ENCODE measurements at regions not wholly inside any gene's neighbourhood (a gene's known extent, or its start where the extent isn't known, plus 50 kb on each side); places are given as distances from the start of the nearest gene placed in this dataset.

- H3K9me2 ChIP-seq (ENCODE audit: insufficient read depth) = no peaks in the 10 kb centered on the region
- no peak overlapping the region for H2AFZ ChIP-seq
- H3K4me2 ChIP-seq = no peak overlapping the region
- Mint-ChIP-seq H3K27ac (no peak overlapping the region), H3K9me3 (no peaks in the 10 kb centered on the region; the same call in 2 of the 3 replicates), H3K27me3 (ENCODE audit: insufficient read depth, low read depth, poor library complexity) (no peaks in the 10 kb centered on the region), H3K4me1 (peaks cover 5% of the 10 kb centered on the region; the same call in 2 of the 3 replicates), H3K36me3 (ENCODE audit: low read depth) (no peaks in the 10 kb centered on the region), H3K4me3 (no peak overlapping the region)
- no peak overlapping the region for H3K4me3 ChIP-seq
- no peaks in the 10 kb centered on the region for H3K36me3 ChIP-seq (ENCODE audit: insufficient read depth)
- DNase-seq (ENCODE audit: low spot score) = no peak
- H3F3A ChIP-seq (replicated peaks; ENCODE audit: low read depth) = no peaks in the 10 kb centered on the region
- H3K4me1 ChIP-seq (ENCODE audit: insufficient read depth) = peaks cover 6% of the 10 kb centered on the region; the same call in 1 of the 2 replicates
- ATAC-seq = no peak
- H3K27ac ChIP-seq (ENCODE audit: low read depth) = no peak overlapping the region
- H3K27me3 ChIP-seq (ENCODE audit: insufficient read depth) = no peaks in the 10 kb centered on the region
- H4K20me1 ChIP-seq (replicated peaks; ENCODE audit: insufficient read depth) = no peaks in the 10 kb centered on the region
- TF ChIP-seq POLR2AphosphoS5 (IDR thresholded peaks at IDR 0.05; ENCODE audit: low read depth) = no peak
- no peak for TF ChIP-seq ETS1 (IDR thresholded peaks at IDR 0.05)
- no peak for TF ChIP-seq ZNF114 (CRISPR knock-in tag; IDR thresholded peaks at IDR 0.05)
- no peak for TF ChIP-seq EZH2 (IDR thresholded peaks at IDR 0.05; ENCODE audit: low read depth, unreplicated experiment)
- no peak for TF ChIP-seq STAT1 (IDR thresholded peaks at IDR 0.05; ENCODE audit: unreplicated experiment)
- no peak for TF ChIP-seq JUNB (IDR thresholded peaks at IDR 0.05; ENCODE audit: unreplicated experiment)
- no peak for TF ChIP-seq REST (IDR thresholded peaks at IDR 0.05; ENCODE audit: unreplicated experiment)
- TF ChIP-seq EZH2phosphoT487 (IDR thresholded peaks at IDR 0.05; ENCODE audit: unreplicated experiment) = no peak
- H3K79me2 ChIP-seq (replicated peaks; ENCODE audit: insufficient read depth) = no peaks in the 10 kb centered on the region
These were observed 428.8 kb upstream of the CDH6 start for GRCh38 chr5:30764704-30765103.

DNA sequence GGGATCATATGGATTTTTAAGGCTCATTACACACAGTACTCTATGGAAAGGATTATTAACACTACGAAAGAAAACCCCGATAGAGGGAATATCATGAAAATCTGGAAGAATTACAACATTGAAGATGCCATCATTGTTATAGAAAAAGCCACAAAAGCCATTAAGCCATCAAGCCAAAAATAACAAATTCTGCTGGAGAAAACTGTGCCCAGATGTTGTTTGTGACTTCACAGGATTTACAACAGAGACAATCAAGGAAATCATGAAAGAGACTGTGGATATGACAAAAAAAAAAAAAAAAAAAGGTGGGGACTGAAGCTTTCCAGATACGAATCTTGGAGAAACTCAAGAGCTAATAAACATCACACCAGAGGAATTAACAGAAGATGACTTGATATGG lies 433.8 kb upstream of the CDH6 start:
- Mint-ChIP-seq H3K36me3 (ENCODE audit: low read depth) (no peaks in the 10 kb centered on the region), H3K4me3 (no peak overlapping the region), H3K27ac (no peak overlapping the region), H3K9me3 (no peaks in the 10 kb centered on the region; the same call in 2 of the 3 replicates), H3K27me3 (ENCODE audit: insufficient read depth, low read depth, poor library complexity) (no peaks in the 10 kb centered on the region), H3K4me1 (peaks cover 5% of the 10 kb centered on the region; the same call in 2 of the 3 replicates)
- Histone ChIP-seq H3F3A (replicated peaks; ENCODE audit: low read depth) (no peaks in the 10 kb centered on the region), H3K9me2 (ENCODE audit: insufficient read depth) (no peaks in the 10 kb centered on the region), H3K4me3 (no peak overlapping the region), H3K36me3 (ENCODE audit: insufficient read depth) (no peaks in the 10 kb centered on the region), H4K20me1 (replicated peaks; ENCODE audit: insufficient read depth) (no peaks in the 10 kb centered on the region), H2AFZ (no peak overlapping the region), H3K4me1 (ENCODE audit: insufficient read depth) (peaks cover 6% of the 10 kb centered on the region; the same call in 1 of the 2 replicates), H3K4me2 (no peak overlapping the region), H3K79me2 (replicated peaks; ENCODE audit: insufficient read depth) (no peaks in the 10 kb centered on the region), H3K27ac (ENCODE audit: low read depth) (no peak overlapping the region), H3K27me3 (ENCODE audit: insufficient read depth) (no peaks in the 10 kb centered on the region)
- DNase-seq (ENCODE audit: low spot score) (no peak), ATAC-seq (no peak)
- no peak for TF ChIP-seq EZH2 (IDR thresholded peaks at IDR 0.05; ENCODE audit: low read depth, unreplicated experiment)
- no peak for TF ChIP-seq ZNF331 (CRISPR knock-in tag; IDR thresholded peaks at IDR 0.05; ENCODE audit: low read depth)
- TF ChIP-seq POLR2AphosphoS5 (IDR thresholded peaks at IDR 0.05; ENCODE audit: low read depth) = no peak
- no peak for TF ChIP-seq STAT1 (IDR thresholded peaks at IDR 0.05; ENCODE audit: unreplicated experiment)
- TF ChIP-seq REST (IDR thresholded peaks at IDR 0.05; ENCODE audit: unreplicated experiment) = no peak

Data from GM23338 (cell line).